Activated CD4-positive, alpha-beta memory T cell treated with anti-CD3 and anti-CD28 coated beads for 36 hours (primary cell): ENCODE measurements at regions not wholly inside any gene's neighbourhood (a gene's known extent, or its start where the extent isn't known, plus 50 kb on each side); places are given as distances from the start of the nearest gene placed in this dataset.

Source experiments
- CTCF ChIA-PET: fragments of 350-600 bp; sonication (Branson Sonifier 250); formaldehyde crosslinking; loops from one replicate; lab custom pipeline; 2021; ENCODE audit warnings: antibody characterized with exemption, inconsistent platforms; lab: Charles Lee
- POLR2A ChIA-PET: fragments of 350-600 bp; sonication (Branson Sonifier 250); formaldehyde crosslinking; loops from one replicate; lab custom pipeline; 2021; ENCODE audit warnings: antibody characterized with exemption; lab: Charles Lee
- DNase-seq: peaks from one replicate; pipeline ENCODE4 v3.0.0-alpha.2; 2020
- H3K27ac Mint-ChIP-seq: one replicate; pipeline ENCODE4 v1.8.0; 2021; ENCODE audit warnings: mixed read lengths
- H3K27me3 Mint-ChIP-seq: one replicate; pipeline ENCODE4 v1.8.0; 2021; ENCODE audit warnings: mixed read lengths
- H3K36me3 Mint-ChIP-seq: one replicate; pipeline ENCODE4 v1.8.0; 2021; ENCODE audit warnings: mixed read lengths
- H3K4me1 Mint-ChIP-seq: one replicate; pipeline ENCODE4 v1.8.0; 2021; ENCODE audit warnings: low read depth, mixed read lengths
- H3K4me3 Mint-ChIP-seq: one replicate; pipeline ENCODE4 v1.8.0; 2021; ENCODE audit warnings: mild to moderate bottlenecking, mixed read lengths
- H3K9me3 Mint-ChIP-seq: one replicate; pipeline ENCODE4 v1.8.0; 2021; ENCODE audit warnings: mixed read lengths
- intact Hi-C: fragments of 100-400 bp; cut with micrococcal nuclease; formaldehyde crosslinking; loops from one replicate; pipeline ENCODE4 v1.15.1; 2023

GRCh38 chr6:14499309-14499708 is 381.7 kb downstream of the CD83 start:
- ChIA-PET CTCF (interaction anchor here (0.6 kb wide), 1 partner anchor 1095 kb away, joined by 3 read pairs; no protein-coding TSS in a partner anchor), POLR2A (no interaction called here)
- Mint-ChIP-seq H3K4me1 (no peaks in the 10 kb centered on the region), H3K27ac (no peak overlapping the region), H3K9me3 (peaks cover 4% of the 10 kb centered on the region), H3K36me3 (no peaks in the 10 kb centered on the region), H3K27me3 (peaks cover 3% of the 10 kb centered on the region), H3K4me3 (no peak overlapping the region)
- intact Hi-C loops, result no loop called here
- no peak for DNase-seq

GRCh38 chr6:14499841-14500240 is 382.3 kb downstream of the CD83 start:
- Mint-ChIP-seq H3K4me1 (no peaks in the 10 kb centered on the region), H3K9me3 (peaks cover 4% of the 10 kb centered on the region), H3K4me3 (no peak overlapping the region), H3K36me3 (no peaks in the 10 kb centered on the region), H3K27me3 (peaks cover 3% of the 10 kb centered on the region), H3K27ac (no peak overlapping the region)
- ChIA-PET POLR2A (no interaction called here), CTCF (no interaction called here)
- intact Hi-C loops, result no loop called here
- DNase-seq, result no peak

DNA sequence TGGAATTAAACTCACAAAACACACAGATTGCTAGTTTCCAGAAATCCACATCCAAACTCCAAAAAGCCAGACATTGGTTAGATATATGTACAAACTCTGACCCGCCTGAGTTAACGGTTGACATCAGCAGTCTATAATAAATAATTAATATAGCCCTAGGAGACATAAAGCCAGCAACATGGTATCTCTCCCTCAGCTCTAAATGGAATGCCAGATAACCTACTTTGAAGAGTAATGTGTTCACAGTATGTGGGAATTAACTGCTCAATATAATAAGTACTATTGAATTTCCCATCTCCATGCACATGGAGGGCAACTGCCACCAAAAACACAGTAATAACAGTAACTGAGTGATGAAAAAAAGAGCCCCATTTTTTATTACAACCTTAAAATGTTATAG is 383.2 kb downstream of the CD83 start:
- ChIA-PET POLR2A (no interaction called here), CTCF (no interaction called here)
- no peak for DNase-seq
- Mint-ChIP-seq H3K4me1 (no peaks in the 10 kb centered on the region), H3K36me3 (no peaks in the 10 kb centered on the region), H3K9me3 (peaks cover 4% of the 10 kb centered on the region), H3K27ac (no peak overlapping the region), H3K4me3 (no peak overlapping the region), H3K27me3 (peaks cover 3% of the 10 kb centered on the region)
- intact Hi-C loops, result no loop called here

GRCh38 chr6:14501240-14501639 is 383.7 kb downstream of the CD83 start:
- peaks cover 4% of the 10 kb centered on the region for H3K9me3 Mint-ChIP-seq
- no peak for DNase-seq
- POLR2A ChIA-PET, result no interaction called here
- H3K27ac Mint-ChIP-seq, result no peak overlapping the region
- H3K36me3 Mint-ChIP-seq, result no peaks in the 10 kb centered on the region
- H3K4me3 Mint-ChIP-seq, result no peak overlapping the region
- peaks cover 3% of the 10 kb centered on the region for H3K27me3 Mint-ChIP-seq
- CTCF ChIA-PET, result no interaction called here
- H3K4me1 Mint-ChIP-seq, result peaks cover 2% of the 10 kb centered on the region
- intact Hi-C loops, result no loop called here

DNA sequence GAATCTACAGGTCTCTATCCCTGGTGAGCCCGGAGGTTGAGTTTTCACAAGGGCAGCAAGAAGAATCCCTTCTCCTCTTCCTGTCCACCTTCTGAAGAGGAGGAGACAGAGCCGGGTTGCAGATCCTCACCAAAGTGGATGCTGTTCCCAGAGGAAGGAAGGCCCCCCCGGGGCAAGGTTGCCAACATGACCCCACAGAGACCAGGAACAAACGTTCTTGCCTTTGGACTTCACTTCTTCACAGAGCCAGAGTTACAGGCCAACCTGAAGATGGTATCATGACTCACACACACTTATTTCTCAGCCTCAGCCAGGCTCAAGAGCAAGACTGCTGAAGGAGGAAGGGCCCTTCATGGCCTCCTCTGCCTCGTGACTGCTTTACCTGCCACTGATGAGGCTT is 384.3 kb downstream of the CD83 start:
- H3K4me3 Mint-ChIP-seq, result no peak overlapping the region
- no peaks in the 10 kb centered on the region for H3K9me3 Mint-ChIP-seq
- intact Hi-C loops, result no loop called here
- peaks cover 3% of the 10 kb centered on the region for H3K27me3 Mint-ChIP-seq
- no peak overlapping the region for H3K27ac Mint-ChIP-seq
- peaks cover 7% of the 10 kb centered on the region for H3K4me1 Mint-ChIP-seq
- ChIA-PET POLR2A (no interaction called here), CTCF (no interaction called here)
- DNase-seq, result no peak
- no peaks in the 10 kb centered on the region for H3K36me3 Mint-ChIP-seq

DNA sequence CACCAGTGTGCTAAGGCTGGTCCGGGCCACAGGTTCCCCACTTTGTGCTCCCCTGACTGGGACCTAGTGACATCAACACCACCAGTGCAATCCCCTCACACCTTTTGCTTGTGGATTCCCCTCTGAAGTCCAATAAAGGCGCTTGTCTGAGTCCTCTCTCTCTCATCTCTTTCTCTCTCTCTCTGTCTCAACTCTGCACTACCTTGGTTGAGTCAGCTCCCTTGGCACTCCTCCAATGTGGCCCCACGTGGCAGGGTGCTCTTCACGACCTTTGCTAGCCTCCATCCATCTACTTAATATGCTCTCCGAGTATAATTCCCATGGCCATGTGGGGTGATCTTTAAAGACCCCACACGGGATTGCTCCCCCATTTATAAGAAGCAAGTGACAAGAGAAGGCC is 385.0 kb downstream of the CD83 start:
- Mint-ChIP-seq H3K27me3 (peaks cover 3% of the 10 kb centered on the region), H3K9me3 (no peaks in the 10 kb centered on the region), H3K36me3 (no peaks in the 10 kb centered on the region), H3K4me1 (peaks cover 10% of the 10 kb centered on the region), H3K4me3 (no peak overlapping the region), H3K27ac (no peak overlapping the region)
- ChIA-PET POLR2A (no interaction called here), CTCF (no interaction called here)
- DNase-seq, result peak; percentile 34
- intact Hi-C loops, result no loop called here

GRCh38 chr6:14505401-14505800 is 387.8 kb downstream of the CD83 start:
- ChIA-PET CTCF (no interaction called here), POLR2A (no interaction called here)
- peaks cover 10% of the 10 kb centered on the region for H3K4me1 Mint-ChIP-seq
- H3K36me3 Mint-ChIP-seq, result no peaks in the 10 kb centered on the region
- no peaks in the 10 kb centered on the region for H3K9me3 Mint-ChIP-seq
- no peak for DNase-seq
- intact Hi-C loops, result no loop called here
- no peak overlapping the region for H3K27ac Mint-ChIP-seq
- H3K4me3 Mint-ChIP-seq, result no peak overlapping the region
- H3K27me3 Mint-ChIP-seq, result no peaks in the 10 kb centered on the region

DNA sequence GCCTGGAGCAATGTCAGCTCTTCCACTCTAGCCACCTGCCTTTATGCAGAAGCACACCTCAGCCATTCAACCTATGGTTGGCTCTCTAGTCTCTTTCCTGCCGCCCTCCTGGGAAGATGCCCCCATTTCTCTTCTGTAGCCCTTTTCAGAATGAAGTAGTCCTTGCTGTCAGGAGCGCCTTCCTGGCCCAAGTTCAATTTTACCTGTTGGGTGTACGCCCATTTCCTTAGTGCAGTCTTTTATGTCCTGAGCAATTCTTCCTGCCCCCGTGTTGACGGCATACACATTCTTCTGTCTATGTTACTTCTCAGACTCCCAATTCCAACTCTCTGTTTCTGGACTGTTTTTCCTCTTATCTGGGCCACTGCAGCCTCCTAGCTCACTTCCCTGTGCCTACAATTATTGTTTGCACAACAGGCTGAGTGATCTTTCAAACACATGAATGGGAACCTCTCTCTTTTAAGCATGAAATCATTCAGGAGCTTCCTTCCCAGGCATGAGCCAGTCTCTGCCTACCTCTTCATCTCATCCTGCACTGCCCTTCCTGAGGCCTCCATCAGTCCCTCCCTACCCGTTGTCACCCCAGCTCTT is 389.2 kb downstream of the CD83 start:
- POLR2A ChIA-PET, result no interaction called here
- intact Hi-C loops, result no loop called here
- DNase-seq, result no peak
- CTCF ChIA-PET, result interaction anchor here (0.5 kb wide), 1 partner anchor 517 kb away, joined by 3 read pairs; no protein-coding TSS in a partner anchor
- no peak overlapping the region for H3K4me3 Mint-ChIP-seq
- peaks cover 10% of the 10 kb centered on the region for H3K4me1 Mint-ChIP-seq
- no peaks in the 10 kb centered on the region for H3K9me3 Mint-ChIP-seq
- no peaks in the 10 kb centered on the region for H3K27me3 Mint-ChIP-seq
- H3K27ac Mint-ChIP-seq, result no peak overlapping the region
- no peaks in the 10 kb centered on the region for H3K36me3 Mint-ChIP-seq

DNA sequence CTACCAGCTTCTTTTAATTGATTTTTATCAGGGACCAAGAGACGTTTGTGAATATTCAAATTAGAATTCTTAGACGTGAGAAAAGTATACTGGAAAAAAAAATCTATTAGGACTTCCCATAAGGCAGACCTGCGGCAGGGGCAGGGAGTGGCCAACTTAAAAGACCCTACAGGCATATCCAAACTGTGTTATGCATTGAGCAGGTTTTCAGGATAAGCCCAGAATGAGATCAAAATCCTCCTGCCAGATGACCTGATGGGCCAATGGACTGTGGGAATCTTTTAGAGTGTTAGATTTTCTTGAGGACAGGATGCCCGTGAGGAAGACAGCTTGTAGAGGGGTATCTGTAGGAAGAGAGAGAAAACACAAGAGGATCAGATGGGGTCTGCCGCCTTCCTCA is 391.5 kb downstream of the CD83 start:
- Mint-ChIP-seq H3K4me3 (no peak overlapping the region), H3K36me3 (no peaks in the 10 kb centered on the region), H3K4me1 (peaks cover 13% of the 10 kb centered on the region), H3K27me3 (no peaks in the 10 kb centered on the region), H3K27ac (no peak overlapping the region), H3K9me3 (no peaks in the 10 kb centered on the region)
- ChIA-PET POLR2A (no interaction called here), CTCF (no interaction called here)
- DNase-seq, result no peak
- intact Hi-C loops, result no loop called here

DNA sequence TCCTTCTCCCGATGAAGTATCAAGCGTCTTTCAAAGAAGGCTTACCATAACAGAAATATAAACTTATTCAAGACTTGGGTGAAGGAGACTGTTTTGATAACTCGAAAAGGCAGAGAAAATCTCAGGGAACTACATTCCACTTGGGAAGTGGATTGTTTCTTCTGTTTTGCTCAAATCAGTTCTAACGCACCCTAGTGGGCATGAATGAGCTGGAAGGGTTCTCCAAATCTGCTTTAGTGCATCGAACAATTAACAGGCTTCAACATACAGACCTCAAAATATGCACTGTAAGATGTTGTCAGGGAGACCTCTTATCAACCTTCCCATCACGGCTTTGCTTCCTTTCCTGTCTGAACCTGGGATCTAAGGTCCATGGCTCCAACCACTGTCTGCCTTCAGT is 392.5 kb downstream of the CD83 start:
- no peak for DNase-seq
- no peak overlapping the region for H3K27ac Mint-ChIP-seq
- H3K4me3 Mint-ChIP-seq, result no peak overlapping the region
- POLR2A ChIA-PET, result no interaction called here
- H3K9me3 Mint-ChIP-seq, result no peaks in the 10 kb centered on the region
- peaks cover 13% of the 10 kb centered on the region for H3K4me1 Mint-ChIP-seq
- intact Hi-C loops, result no loop called here
- no peaks in the 10 kb centered on the region for H3K36me3 Mint-ChIP-seq
- no peaks in the 10 kb centered on the region for H3K27me3 Mint-ChIP-seq
- CTCF ChIA-PET, result no interaction called here

- no peak for DNase-seq
- CTCF ChIA-PET, result no interaction called here
- Mint-ChIP-seq H3K36me3 (no peaks in the 10 kb centered on the region), H3K27me3 (no peaks in the 10 kb centered on the region), H3K4me1 (peaks cover 10% of the 10 kb centered on the region), H3K27ac (no peak overlapping the region), H3K4me3 (no peak overlapping the region), H3K9me3 (no peaks in the 10 kb centered on the region)
- POLR2A ChIA-PET, result no interaction called here
- intact Hi-C loops, result no loop called here
Observed at GRCh38 chr6:14511061-14511586, 393.6 kb downstream of the CD83 start.

GRCh38 chr6:14512246-14512645 is 394.7 kb downstream of the CD83 start:
- ChIA-PET POLR2A (no interaction called here), CTCF (no interaction called here)
- Mint-ChIP-seq H3K36me3 (no peaks in the 10 kb centered on the region), H3K27me3 (no peaks in the 10 kb centered on the region), H3K4me3 (no peak overlapping the region), H3K4me1 (peaks cover 2% of the 10 kb centered on the region), H3K9me3 (no peaks in the 10 kb centered on the region), H3K27ac (no peak overlapping the region)
- intact Hi-C loops, result no loop called here
- no peak for DNase-seq
